Esophagus squamous epithelium (tissue), 4 donors: ENCODE measurements at regions not wholly inside any gene's neighbourhood (a gene's known extent, or its start where the extent isn't known, plus 50 kb on each side); places are given as distances from the start of the nearest gene placed in this dataset.

ENCODE experiments used
- POLR2A ChIP-seq, 4 donors: fragments of 450-650 bp; IDR thresholded peaks; one replicate each; pipeline ENCODE4 v1.6.1; 2017; ENCODE audit warnings: antibody characterized with exemption in 4 of 4, mild to moderate bottlenecking in 4 of 4, moderate library complexity in 3 of 4
- TF ChIP-seq, protein P1 (sequence below), 6 experiments: fragments of 450-650 bp in 4 of 6; fragments of 200-600 bp in 2 of 6; sonication (generic) in 2 of 6; IDR thresholded peaks; one replicate each; pipeline ENCODE4 v1.5.1; 2016 to 2019; ENCODE audit warnings: antibody characterized with exemption in 6 of 6, mild to moderate bottlenecking in 4 of 6, moderate library complexity in 4 of 6

DNA sequence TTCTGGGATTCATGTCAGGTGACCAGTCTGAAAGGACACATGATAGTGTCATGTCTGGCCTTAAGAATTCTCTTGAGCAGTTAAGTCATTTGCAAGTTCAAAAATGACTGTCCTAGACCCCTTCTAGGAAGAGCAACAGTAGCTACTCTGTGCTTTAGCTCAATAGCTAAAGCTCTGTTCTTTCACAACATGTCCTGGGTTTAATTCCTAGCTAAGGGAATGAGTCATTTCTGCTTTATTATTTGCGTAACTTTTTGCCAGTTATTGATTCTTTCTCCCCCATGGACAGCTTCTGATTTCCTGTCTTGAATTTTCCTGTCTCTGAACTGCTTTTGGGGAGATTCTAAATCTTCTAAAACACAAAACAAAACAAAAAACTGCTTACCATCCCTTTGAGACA, 1055.8 kb upstream of the DIAPH2 start:
- TF ChIP-seq POLR2A (IDR thresholded peaks at IDR 0.05): no peak
- TF ChIP-seq, protein P1, sequence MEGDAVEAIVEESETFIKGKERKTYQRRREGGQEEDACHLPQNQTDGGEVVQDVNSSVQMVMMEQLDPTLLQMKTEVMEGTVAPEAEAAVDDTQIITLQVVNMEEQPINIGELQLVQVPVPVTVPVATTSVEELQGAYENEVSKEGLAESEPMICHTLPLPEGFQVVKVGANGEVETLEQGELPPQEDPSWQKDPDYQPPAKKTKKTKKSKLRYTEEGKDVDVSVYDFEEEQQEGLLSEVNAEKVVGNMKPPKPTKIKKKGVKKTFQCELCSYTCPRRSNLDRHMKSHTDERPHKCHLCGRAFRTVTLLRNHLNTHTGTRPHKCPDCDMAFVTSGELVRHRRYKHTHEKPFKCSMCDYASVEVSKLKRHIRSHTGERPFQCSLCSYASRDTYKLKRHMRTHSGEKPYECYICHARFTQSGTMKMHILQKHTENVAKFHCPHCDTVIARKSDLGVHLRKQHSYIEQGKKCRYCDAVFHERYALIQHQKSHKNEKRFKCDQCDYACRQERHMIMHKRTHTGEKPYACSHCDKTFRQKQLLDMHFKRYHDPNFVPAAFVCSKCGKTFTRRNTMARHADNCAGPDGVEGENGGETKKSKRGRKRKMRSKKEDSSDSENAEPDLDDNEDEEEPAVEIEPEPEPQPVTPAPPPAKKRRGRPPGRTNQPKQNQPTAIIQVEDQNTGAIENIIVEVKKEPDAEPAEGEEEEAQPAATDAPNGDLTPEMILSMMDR (IDR thresholded peaks at IDR 0.05): no peak
